ENCODE measurements at regions not wholly inside any gene's neighbourhood (a gene's known extent, or its start where the extent isn't known, plus 50 kb on each side); places are given as distances from the start of the nearest gene placed in this dataset.

DNA sequence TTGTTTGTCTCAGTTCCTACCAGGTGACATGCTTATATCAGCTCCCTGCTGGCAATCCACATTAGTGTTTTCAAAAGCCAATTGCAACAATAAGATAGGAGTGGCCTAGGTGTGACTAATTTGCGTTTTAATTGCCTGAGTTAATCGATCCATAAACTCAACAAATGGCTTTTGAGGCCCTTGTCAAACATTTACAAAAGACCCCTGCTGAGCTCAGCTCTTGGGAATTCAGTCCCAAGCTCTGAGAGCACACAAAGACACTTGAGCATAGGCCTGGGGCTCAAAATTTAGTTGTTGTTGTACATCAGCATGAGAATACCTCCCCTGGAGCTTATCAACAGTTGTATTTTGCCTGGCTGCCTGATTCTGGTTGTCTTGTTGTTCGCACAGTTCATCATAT lies 1134.4 kb upstream of the TSPY4 start:
- no peak overlapping the region for H3K27ac Mint-ChIP-seq
- H3K4me1 Mint-ChIP-seq = no peaks in the 10 kb centered on the region
- DNase-seq = no peak
- peaks cover 2% of the 10 kb centered on the region for H3K27me3 Mint-ChIP-seq
- peaks cover 2% of the 10 kb centered on the region for H3K9me3 Mint-ChIP-seq
- H3K36me3 Mint-ChIP-seq = no peaks in the 10 kb centered on the region
- no peak overlapping the region for H3K4me3 Mint-ChIP-seq

- no peaks in the 10 kb centered on the region for H3K27me3 Mint-ChIP-seq
- H3K4me1 Mint-ChIP-seq = no peaks in the 10 kb centered on the region
- no peak for DNase-seq
- H3K27ac Mint-ChIP-seq = no peak overlapping the region
- H3K36me3 Mint-ChIP-seq = no peaks in the 10 kb centered on the region
- H3K9me3 Mint-ChIP-seq = no peaks in the 10 kb centered on the region
- no peak overlapping the region for H3K4me3 Mint-ChIP-seq
Observed at GRCh38 chrY:8241144-8241543, 1096.1 kb upstream of the TSPY4 start.

DNA sequence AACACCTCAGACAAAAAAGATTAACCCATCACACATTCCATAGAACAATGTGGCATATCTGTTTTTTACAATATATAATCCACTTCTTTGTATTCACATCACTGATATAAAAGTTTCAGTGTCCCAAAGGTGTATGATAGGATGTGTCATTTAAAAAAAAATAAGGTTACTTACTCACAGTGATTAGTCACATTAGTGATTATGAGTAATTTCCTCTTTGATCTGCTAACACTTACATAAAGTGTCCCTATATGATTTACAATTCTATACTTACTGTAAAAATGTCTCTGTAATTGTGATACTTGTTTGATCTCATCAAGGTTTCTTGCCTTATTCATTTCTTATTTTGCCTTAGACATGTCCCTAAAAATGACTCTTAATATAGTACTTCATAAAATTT lies 1063.5 kb upstream of the TSPY4 start:
- no peak overlapping the region for H3K4me3 Mint-ChIP-seq
- peaks cover 2% of the 10 kb centered on the region for H3K9me3 Mint-ChIP-seq
- H3K36me3 Mint-ChIP-seq = no peaks in the 10 kb centered on the region
- H3K27me3 Mint-ChIP-seq = no peaks in the 10 kb centered on the region
- no peak overlapping the region for H3K27ac Mint-ChIP-seq
- DNase-seq = no peak
- H3K4me1 Mint-ChIP-seq = no peaks in the 10 kb centered on the region

- Mint-ChIP-seq H3K9me3 (peaks cover 3% of the 10 kb centered on the region), H3K4me1 (no peaks in the 10 kb centered on the region), H3K27me3 (no peaks in the 10 kb centered on the region), H3K27ac (no peak overlapping the region), H3K4me3 (no peak overlapping the region), H3K36me3 (no peaks in the 10 kb centered on the region)
- no peak for DNase-seq
Observed at GRCh38 chrY:8305021-8305420, 1032.2 kb upstream of the TSPY4 start.

GRCh38 chrY:8324113-8324512 lies 1013.2 kb upstream of the TSPY4 start:
- Mint-ChIP-seq H3K27ac (no peak overlapping the region), H3K27me3 (no peaks in the 10 kb centered on the region), H3K4me3 (no peak overlapping the region), H3K4me1 (no peaks in the 10 kb centered on the region), H3K36me3 (no peaks in the 10 kb centered on the region), H3K9me3 (no peaks in the 10 kb centered on the region)
- no peak for DNase-seq

GRCh38 chrY:8326944-8327343 lies 1010.3 kb upstream of the TSPY4 start:
- DNase-seq = no peak
- no peaks in the 10 kb centered on the region for H3K36me3 Mint-ChIP-seq
- H3K4me3 Mint-ChIP-seq = no peak overlapping the region
- no peaks in the 10 kb centered on the region for H3K27me3 Mint-ChIP-seq
- no peak overlapping the region for H3K27ac Mint-ChIP-seq
- H3K4me1 Mint-ChIP-seq = no peaks in the 10 kb centered on the region
- no peaks in the 10 kb centered on the region for H3K9me3 Mint-ChIP-seq

- no peak for DNase-seq
- no peaks in the 10 kb centered on the region for H3K4me1 Mint-ChIP-seq
- H3K9me3 Mint-ChIP-seq = no peaks in the 10 kb centered on the region
- H3K27ac Mint-ChIP-seq = no peak overlapping the region
- H3K27me3 Mint-ChIP-seq = no peaks in the 10 kb centered on the region
- H3K4me3 Mint-ChIP-seq = no peak overlapping the region
- H3K36me3 Mint-ChIP-seq = no peaks in the 10 kb centered on the region
Observed at GRCh38 chrY:8327708-8328354, 1009.4 kb upstream of the TSPY4 start.

DNA sequence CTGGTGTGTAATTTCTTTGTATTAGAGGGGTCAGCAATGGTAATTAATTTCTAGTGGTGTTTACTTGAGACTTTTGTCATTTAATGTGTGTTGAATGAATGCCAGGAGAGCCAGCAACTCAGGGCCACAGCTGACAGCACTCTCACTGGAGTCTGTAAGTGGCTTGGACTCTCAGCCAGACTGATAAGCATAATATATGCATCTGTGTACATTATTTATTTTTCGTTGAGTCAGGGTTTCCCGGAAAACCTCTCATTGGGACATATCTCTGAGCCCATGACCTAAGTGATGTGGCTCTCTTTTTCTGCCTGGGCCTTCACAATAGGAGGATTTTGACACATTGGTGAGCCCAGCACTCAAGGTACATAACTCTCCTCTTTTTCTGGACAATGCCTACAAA lies 1007.8 kb upstream of the TSPY4 start:
- H3K27me3 Mint-ChIP-seq = no peaks in the 10 kb centered on the region
- H3K4me1 Mint-ChIP-seq = no peaks in the 10 kb centered on the region
- DNase-seq = no peak
- no peak overlapping the region for H3K4me3 Mint-ChIP-seq
- H3K9me3 Mint-ChIP-seq = no peaks in the 10 kb centered on the region
- no peak overlapping the region for H3K27ac Mint-ChIP-seq
- no peaks in the 10 kb centered on the region for H3K36me3 Mint-ChIP-seq

GRCh38 chrY:8329929-8330328 lies 1007.3 kb upstream of the TSPY4 start:
- Mint-ChIP-seq H3K27me3 (no peaks in the 10 kb centered on the region), H3K36me3 (no peaks in the 10 kb centered on the region), H3K4me1 (no peaks in the 10 kb centered on the region), H3K9me3 (no peaks in the 10 kb centered on the region), H3K4me3 (no peak overlapping the region), H3K27ac (no peak overlapping the region)
- no peak for DNase-seq

DNA sequence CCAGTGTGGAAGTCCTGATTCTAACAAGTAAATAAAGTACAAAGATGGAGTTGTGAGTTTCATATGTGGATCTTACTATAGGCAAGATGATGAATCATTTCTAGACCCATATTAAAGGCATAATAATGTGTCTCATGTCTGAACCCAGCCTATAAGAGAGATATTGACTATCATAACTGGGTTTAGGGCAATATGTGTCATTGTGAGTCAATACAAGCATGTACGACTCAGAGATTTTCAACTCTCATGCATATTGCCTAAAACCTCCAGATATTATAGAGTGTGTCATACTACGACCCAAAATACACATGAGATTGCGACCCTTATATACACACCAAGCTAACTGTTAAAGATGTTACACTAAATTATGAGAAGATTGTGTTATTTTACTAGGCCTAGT lies 1003.9 kb upstream of the TSPY4 start:
- Mint-ChIP-seq H3K36me3 (no peaks in the 10 kb centered on the region), H3K27ac (no peak overlapping the region), H3K4me1 (peaks cover 5% of the 10 kb centered on the region), H3K4me3 (no peak overlapping the region), H3K9me3 (no peaks in the 10 kb centered on the region), H3K27me3 (no peaks in the 10 kb centered on the region)
- DNase-seq = no peak

- Mint-ChIP-seq H3K27ac (peak overlapping the region; percentile 38), H3K4me1 (peaks cover 5% of the 10 kb centered on the region), H3K36me3 (no peaks in the 10 kb centered on the region), H3K9me3 (no peaks in the 10 kb centered on the region), H3K4me3 (no peak overlapping the region), H3K27me3 (no peaks in the 10 kb centered on the region)
- no peak for DNase-seq
Observed at GRCh38 chrY:8335299-8335835, 1001.9 kb upstream of the TSPY4 start.

GRCh38 chrY:8336112-8336774 lies 1001.0 kb upstream of the TSPY4 start:
- no peaks in the 10 kb centered on the region for H3K27me3 Mint-ChIP-seq
- no peak for DNase-seq
- no peaks in the 10 kb centered on the region for H3K36me3 Mint-ChIP-seq
- H3K9me3 Mint-ChIP-seq = no peaks in the 10 kb centered on the region
- H3K4me1 Mint-ChIP-seq = peaks cover 5% of the 10 kb centered on the region
- H3K4me3 Mint-ChIP-seq = no peak overlapping the region
- peak overlapping the region; percentile 38 for H3K27ac Mint-ChIP-seq

DNA sequence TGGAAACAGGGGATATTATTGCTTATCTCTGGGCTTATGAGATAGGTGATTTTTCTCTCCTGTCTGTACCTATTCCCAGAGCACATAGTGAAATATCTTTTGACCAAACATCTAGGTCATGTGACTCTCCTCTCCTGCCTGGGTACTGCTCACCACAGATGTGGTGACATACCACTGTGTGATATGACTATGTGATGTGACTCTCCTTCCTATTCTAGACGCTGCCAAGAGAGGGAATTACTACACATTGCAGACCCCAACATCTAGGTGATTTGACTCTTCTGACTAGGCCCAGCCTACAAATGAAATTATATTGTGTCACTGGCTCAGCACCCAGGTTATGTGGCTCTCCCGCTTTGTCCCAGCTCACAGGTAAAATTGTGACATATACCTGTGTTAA lies 996.3 kb upstream of the TSPY4 start:
- no peaks in the 10 kb centered on the region for H3K27me3 Mint-ChIP-seq
- no peak for DNase-seq
- H3K27ac Mint-ChIP-seq = no peak overlapping the region
- H3K4me1 Mint-ChIP-seq = peaks cover under 1% of the 10 kb centered on the region
- no peaks in the 10 kb centered on the region for H3K9me3 Mint-ChIP-seq
- H3K4me3 Mint-ChIP-seq = no peak overlapping the region
- H3K36me3 Mint-ChIP-seq = no peaks in the 10 kb centered on the region

- no peaks in the 10 kb centered on the region for H3K36me3 Mint-ChIP-seq
- H3K4me1 Mint-ChIP-seq = no peaks in the 10 kb centered on the region
- no peak overlapping the region for H3K27ac Mint-ChIP-seq
- no peaks in the 10 kb centered on the region for H3K27me3 Mint-ChIP-seq
- no peak overlapping the region for H3K4me3 Mint-ChIP-seq
- H3K9me3 Mint-ChIP-seq = no peaks in the 10 kb centered on the region
- no peak for DNase-seq
Observed at GRCh38 chrY:8342173-8342572, 995.1 kb upstream of the TSPY4 start.

DNA sequence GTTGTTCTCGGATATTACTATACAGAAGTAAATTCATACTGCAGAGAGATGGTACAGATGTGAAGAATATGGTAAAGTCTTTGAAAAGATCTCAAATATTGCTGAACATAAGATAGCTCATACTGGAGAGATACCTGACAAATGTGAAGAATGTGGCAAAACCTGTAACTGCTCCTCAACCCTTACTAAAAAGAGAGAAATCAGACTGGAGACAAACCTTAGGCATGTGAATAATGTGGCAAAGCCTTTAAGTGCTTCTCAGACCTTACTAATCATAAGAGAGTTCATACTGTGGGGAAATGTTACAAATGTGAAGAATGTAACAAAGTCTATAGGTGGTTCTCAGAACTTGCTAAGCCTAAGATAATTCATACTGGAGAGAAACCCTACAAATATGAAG lies 986.0 kb upstream of the TSPY4 start:
- no peaks in the 10 kb centered on the region for H3K4me1 Mint-ChIP-seq
- no peaks in the 10 kb centered on the region for H3K9me3 Mint-ChIP-seq
- no peaks in the 10 kb centered on the region for H3K36me3 Mint-ChIP-seq
- no peak overlapping the region for H3K4me3 Mint-ChIP-seq
- DNase-seq = no peak
- H3K27me3 Mint-ChIP-seq = peaks cover 4% of the 10 kb centered on the region
- H3K27ac Mint-ChIP-seq = no peak overlapping the region

- DNase-seq = no peak
- Mint-ChIP-seq H3K9me3 (no peaks in the 10 kb centered on the region), H3K4me1 (no peaks in the 10 kb centered on the region), H3K36me3 (no peaks in the 10 kb centered on the region), H3K27me3 (peaks cover 4% of the 10 kb centered on the region), H3K4me3 (no peak overlapping the region), H3K27ac (no peak overlapping the region)
Observed at GRCh38 chrY:8352201-8352600, 985.1 kb upstream of the TSPY4 start.

All from activated naive CD8-positive, alpha-beta T cell treated with anti-CD3 and anti-CD28 coated beads for 36 hours (primary cell).